ENCODE measurements at regions not wholly inside any gene's neighbourhood (a gene's known extent, or its start where the extent isn't known, plus 50 kb on each side); places are given as distances from the start of the nearest gene placed in this dataset.
A peak's percentile ranks its signal among the peaks of the same experiment; 100 is the strongest.

DNA sequence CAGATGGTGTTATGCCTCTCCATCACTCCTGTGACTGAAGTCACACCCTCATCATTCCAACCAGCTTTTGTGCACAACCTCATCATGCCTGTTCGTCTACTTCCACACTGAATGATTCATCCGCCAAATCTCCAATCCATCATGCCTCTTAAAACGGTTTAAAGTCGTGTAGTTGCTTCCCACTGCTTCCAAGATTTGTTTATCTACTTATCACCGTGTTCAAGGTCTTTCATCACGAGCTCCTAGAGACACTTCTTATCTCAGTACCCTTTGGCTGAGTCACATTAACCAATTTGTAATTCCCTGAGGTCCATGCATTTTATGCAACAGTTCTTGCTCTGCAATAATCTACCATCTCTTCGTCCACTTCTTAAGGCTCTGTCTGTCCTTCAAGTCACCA is 592.3 kb upstream of the ID2 start:
- no peaks in the 10 kb centered on the region for H3K36me3 Mint-ChIP-seq (ENCODE audit: low read depth)
- TF ChIP-seq, protein P1, sequence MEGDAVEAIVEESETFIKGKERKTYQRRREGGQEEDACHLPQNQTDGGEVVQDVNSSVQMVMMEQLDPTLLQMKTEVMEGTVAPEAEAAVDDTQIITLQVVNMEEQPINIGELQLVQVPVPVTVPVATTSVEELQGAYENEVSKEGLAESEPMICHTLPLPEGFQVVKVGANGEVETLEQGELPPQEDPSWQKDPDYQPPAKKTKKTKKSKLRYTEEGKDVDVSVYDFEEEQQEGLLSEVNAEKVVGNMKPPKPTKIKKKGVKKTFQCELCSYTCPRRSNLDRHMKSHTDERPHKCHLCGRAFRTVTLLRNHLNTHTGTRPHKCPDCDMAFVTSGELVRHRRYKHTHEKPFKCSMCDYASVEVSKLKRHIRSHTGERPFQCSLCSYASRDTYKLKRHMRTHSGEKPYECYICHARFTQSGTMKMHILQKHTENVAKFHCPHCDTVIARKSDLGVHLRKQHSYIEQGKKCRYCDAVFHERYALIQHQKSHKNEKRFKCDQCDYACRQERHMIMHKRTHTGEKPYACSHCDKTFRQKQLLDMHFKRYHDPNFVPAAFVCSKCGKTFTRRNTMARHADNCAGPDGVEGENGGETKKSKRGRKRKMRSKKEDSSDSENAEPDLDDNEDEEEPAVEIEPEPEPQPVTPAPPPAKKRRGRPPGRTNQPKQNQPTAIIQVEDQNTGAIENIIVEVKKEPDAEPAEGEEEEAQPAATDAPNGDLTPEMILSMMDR (IDR thresholded peaks at IDR 0.05), result no peak
- no peaks in the 10 kb centered on the region; the same call in 1 of the 2 replicates for H3K27me3 Mint-ChIP-seq (ENCODE audit: insufficient read depth)
- H3K4me1 Mint-ChIP-seq (ENCODE audit: low read depth), result no peaks in the 10 kb centered on the region
- peak; percentile 82 for DNase-seq
- no peak overlapping the region for H3K4me3 Mint-ChIP-seq
- no peak overlapping the region for H3K27ac Mint-ChIP-seq
- no peaks in the 10 kb centered on the region for H3K9me3 Mint-ChIP-seq

- TF ChIP-seq, protein P1 (IDR thresholded peaks at IDR 0.05), result no peak
- H3K36me3 Mint-ChIP-seq (ENCODE audit: low read depth), result no peaks in the 10 kb centered on the region
- H3K27me3 Mint-ChIP-seq (ENCODE audit: insufficient read depth), result no peaks in the 10 kb centered on the region; the same call in 1 of the 2 replicates
- peak; percentile 87 for DNase-seq
- no peak overlapping the region for H3K4me3 Mint-ChIP-seq
- no peaks in the 10 kb centered on the region for H3K9me3 Mint-ChIP-seq
- no peak overlapping the region for H3K27ac Mint-ChIP-seq
- peaks cover 2% of the 10 kb centered on the region for H3K4me1 Mint-ChIP-seq (ENCODE audit: low read depth)
These were observed 590.8 kb upstream of the ID2 start for GRCh38 chr2:8090748-8091700.

DNA sequence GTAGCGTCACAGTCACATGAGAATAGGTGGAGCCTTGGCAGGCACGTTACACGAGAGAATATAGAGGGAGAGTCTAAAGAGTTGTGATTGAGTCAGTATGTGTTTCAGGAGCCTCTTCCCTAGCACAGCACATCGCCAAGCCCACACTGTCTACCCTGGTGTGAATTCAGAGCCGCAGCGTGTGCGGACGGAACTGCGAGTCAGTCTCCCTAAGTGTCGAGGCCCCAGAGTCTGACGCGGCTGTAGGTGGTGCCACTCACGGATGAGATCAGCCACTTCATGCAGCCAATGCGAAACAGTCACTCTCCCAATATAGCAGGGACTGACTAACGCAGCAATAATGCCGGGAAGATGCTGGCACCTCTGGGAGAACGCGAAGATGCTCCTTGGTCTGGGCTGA is 587.3 kb upstream of the ID2 start:
- H3K27ac Mint-ChIP-seq, result no peak overlapping the region
- H3K36me3 Mint-ChIP-seq (ENCODE audit: low read depth), result no peaks in the 10 kb centered on the region
- no peaks in the 10 kb centered on the region for H3K27me3 Mint-ChIP-seq (ENCODE audit: insufficient read depth)
- H3K9me3 Mint-ChIP-seq, result no peaks in the 10 kb centered on the region
- no peak overlapping the region for H3K4me3 Mint-ChIP-seq
- TF ChIP-seq, protein P1 (IDR thresholded peaks at IDR 0.05), result no peak
- peaks cover 10% of the 10 kb centered on the region for H3K4me1 Mint-ChIP-seq (ENCODE audit: low read depth)
- DNase-seq, result no peak

- no peak overlapping the region for H3K4me3 Mint-ChIP-seq
- H3K4me1 Mint-ChIP-seq (ENCODE audit: low read depth), result peaks cover 10% of the 10 kb centered on the region
- no peak for DNase-seq
- H3K27ac Mint-ChIP-seq, result no peak overlapping the region
- H3K36me3 Mint-ChIP-seq (ENCODE audit: low read depth), result no peaks in the 10 kb centered on the region
- H3K27me3 Mint-ChIP-seq (ENCODE audit: insufficient read depth), result no peaks in the 10 kb centered on the region
- TF ChIP-seq, protein P1 (IDR thresholded peaks at IDR 0.05), result no peak
- H3K9me3 Mint-ChIP-seq, result no peaks in the 10 kb centered on the region
These were observed 585.9 kb upstream of the ID2 start for GRCh38 chr2:8095978-8096377.

GRCh38 chr2:8096484-8096883 is 585.4 kb upstream of the ID2 start:
- no peak overlapping the region for H3K27ac Mint-ChIP-seq
- no peaks in the 10 kb centered on the region for H3K36me3 Mint-ChIP-seq (ENCODE audit: low read depth)
- no peaks in the 10 kb centered on the region for H3K27me3 Mint-ChIP-seq (ENCODE audit: insufficient read depth)
- no peaks in the 10 kb centered on the region for H3K9me3 Mint-ChIP-seq
- TF ChIP-seq, protein P1 (IDR thresholded peaks at IDR 0.05), result no peak
- peak; percentile 40 for DNase-seq
- peaks cover 10% of the 10 kb centered on the region for H3K4me1 Mint-ChIP-seq (ENCODE audit: low read depth)
- no peak overlapping the region for H3K4me3 Mint-ChIP-seq

Measured in HFFc6 (cell line).